ENCODE measurements at regions not wholly inside any gene's neighbourhood (a gene's known extent, or its start where the extent isn't known, plus 50 kb on each side); places are given as distances from the start of the nearest gene placed in this dataset.
"Not testable (repeated sequence)": the region's sequence is repeated elsewhere in the genome, so short reads cannot be mapped to it uniquely, and the experiment has no call there.

DNA sequence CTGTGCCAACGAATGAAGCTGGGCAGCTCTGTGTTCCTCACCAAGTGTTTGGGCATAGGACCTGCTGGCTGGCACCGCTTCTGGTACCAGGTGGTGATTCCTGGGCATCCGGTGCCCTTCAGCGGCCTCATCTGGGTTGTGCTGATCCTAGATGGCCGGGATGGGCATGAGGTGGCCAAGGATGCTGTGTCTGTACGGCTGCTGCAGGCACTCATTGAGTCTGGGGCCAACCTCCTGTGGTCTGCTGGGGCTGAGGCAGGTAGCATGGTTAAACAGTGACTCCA is 96.1 kb upstream of the PLEKHM1 start:
- ATAC-seq: not testable (repeated sequence)

DNA sequence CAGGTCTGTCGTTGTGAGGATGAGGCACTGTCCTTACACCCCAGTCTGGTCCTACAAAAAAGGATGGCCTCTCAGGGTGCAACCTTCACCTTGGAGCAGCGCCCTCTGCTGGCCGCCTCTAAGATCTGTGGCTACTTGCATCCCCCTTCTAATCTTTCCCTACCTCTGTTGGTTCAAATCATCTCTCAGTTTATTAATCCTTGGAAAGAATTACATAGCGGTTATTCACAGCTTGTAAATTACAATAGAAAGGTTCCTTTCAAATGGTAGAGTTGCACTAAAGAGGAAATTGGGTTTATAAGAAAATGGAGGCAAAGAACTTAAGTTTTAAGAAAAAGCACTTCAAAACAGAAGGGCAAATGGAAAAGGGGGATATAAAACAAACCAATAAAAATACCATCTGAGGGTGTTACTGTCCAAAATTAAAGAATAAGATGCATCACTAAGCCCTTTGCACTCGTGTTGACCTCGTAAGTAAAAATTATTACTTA is 102.0 kb upstream of the PLEKHM1 start:
- ATAC-seq: peak; percentile 83

GRCh38 chr17:45596347-45596746 is 105.8 kb upstream of the PLEKHM1 start:
- not testable (repeated sequence) for ATAC-seq

- ATAC-seq: peak; percentile 55
Observed at GRCh38 chr17:45600052-45601012, 109.8 kb upstream of the PLEKHM1 start.

- ATAC-seq: not testable (repeated sequence)
Observed at GRCh38 chr17:45601013-45601412, 110.5 kb upstream of the PLEKHM1 start.

- peak; percentile 43 for ATAC-seq
Observed at GRCh38 chr17:45601605-45602539, 111.4 kb upstream of the PLEKHM1 start.

DNA sequence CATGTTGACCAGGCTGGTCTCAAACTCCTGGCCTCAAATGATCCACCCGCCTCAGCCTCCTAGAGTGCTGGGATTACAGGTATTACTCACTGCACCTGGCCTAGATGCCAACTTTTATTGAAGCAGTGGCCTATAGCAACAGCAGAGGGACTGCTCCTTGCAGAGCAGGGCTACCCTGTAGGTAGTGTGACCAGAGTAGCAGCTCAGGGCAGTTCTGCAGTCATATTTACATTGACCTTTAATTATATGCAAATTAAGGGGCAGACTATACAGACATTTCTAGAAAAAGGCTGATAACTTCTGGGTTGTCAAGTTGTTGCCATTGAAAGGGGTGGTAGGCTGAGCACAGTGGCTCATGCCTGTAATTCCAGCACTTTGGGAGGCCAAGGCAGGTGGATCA is 115.2 kb upstream of the PLEKHM1 start:
- ATAC-seq: peak; percentile 68

GRCh38 chr17:45619984-45620405 is 129.5 kb upstream of the PLEKHM1 start:
- peak; percentile 96 for ATAC-seq

DNA sequence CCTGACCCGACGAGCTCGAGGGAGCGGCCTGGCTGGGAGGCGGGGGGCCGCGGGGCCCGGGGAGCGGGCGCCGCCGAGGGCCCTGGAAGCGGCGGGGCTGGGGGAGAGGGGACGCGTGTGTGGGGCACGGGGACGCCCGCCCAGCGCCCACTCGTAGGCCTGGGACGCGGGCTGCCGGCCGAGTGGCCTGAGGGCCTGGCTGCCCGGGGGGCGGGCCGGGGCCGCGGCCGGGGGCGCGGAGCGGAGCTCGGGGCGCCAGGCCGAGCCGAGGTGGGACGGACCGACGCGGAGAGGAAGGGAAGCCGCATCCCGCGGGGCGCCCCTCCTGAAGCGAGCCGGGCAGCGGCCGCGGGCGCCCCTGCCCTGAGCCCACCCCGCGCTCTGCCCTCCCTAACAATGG is 129.9 kb upstream of the PLEKHM1 start:
- ATAC-seq: peak; percentile 5

DNA sequence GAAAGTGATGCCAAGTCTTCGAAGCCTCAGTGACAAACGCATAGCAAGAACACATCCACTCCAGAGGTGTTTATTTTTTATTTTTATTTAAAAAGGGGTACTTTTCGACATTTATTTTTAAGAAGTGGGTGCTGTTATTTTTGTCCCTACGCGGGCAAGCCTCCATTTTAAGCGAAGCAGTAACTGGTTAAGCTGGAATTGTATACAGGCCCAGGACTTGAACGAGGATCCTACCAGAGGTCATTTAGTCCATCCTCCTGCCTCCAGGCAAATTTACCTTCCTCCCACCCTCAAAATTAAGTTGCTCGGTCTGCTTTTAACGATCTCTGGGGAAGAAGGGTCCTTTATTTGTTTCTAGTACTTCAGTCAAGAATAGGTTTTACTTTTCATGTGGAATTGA is 130.6 kb upstream of the PLEKHM1 start:
- ATAC-seq: peak; percentile 19

DNA sequence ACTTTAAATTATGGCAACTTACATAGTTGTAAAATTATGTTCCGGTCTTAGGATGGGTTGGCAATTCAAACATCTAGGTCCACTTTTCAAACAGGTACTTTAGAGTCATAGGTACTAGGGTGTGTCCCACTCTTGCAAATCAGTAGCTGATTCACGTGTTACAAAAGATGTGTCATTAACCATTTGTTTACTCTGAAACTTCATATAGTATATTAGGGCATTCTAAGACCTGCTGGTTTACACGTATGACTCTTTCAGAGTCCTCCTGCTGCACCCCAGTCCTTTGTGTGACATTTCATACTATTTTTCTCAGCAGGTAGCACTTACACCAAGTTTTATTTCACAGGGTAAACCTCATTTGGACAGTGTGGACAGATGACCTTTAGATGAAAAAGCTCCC is 131.8 kb upstream of the PLEKHM1 start:
- ATAC-seq: peak; percentile 86

GRCh38 chr17:45628019-45628418 is 137.5 kb upstream of the PLEKHM1 start:
- no peak for ATAC-seq

DNA sequence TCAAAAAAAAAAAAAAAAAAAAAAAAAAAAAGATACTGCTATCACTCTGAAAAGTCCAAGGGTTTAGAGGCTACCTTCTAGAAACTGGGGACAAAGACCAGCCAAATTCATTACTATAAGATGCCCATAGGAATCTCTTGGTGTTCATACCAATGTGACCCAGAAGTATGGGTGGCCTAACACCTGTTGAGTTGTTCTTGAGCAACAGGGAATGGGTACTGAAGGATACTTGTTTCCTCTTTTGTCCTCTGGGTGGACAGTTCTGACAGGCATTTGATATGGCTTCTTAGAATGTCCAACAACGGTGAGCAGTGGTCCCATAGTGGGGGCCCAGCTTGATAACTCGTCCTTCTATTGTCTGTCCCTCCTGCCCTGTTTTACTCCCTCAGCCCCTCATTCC is 141.4 kb upstream of the PLEKHM1 start:
- no peak for ATAC-seq

- ATAC-seq: peak; percentile 82
Observed at GRCh38 chr17:45639297-45639849, 144.7 kb upstream of the CRHR1 start.

- ATAC-seq: peak; percentile 67
Observed at GRCh38 chr17:45640141-45640850, 143.8 kb upstream of the CRHR1 start.

GRCh38 chr17:45641541-45641940 is 142.6 kb upstream of the CRHR1 start:
- peak; percentile 11 for ATAC-seq

GRCh38 chr17:45643591-45643990 is 140.5 kb upstream of the CRHR1 start:
- no peak for ATAC-seq

DNA sequence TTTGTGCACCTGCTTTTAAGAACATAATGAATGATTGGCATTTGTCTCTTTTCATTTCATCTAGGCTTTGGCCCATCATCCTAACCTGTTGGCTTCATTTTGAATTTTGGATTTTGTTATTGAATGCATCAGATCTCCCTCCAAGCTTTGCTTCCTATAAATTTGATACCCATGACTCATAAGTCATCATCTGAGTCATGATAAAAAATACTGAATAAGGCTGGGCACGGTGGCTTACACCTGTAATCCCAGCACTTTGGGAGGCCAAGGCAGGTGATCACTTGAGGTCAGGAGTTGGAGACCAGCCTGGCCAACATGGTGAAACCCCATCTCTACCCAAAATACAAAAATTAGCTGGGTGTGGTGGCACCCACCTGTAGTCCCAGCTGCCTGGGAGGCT is 139.5 kb upstream of the CRHR1 start:
- ATAC-seq: not testable (repeated sequence)

DNA sequence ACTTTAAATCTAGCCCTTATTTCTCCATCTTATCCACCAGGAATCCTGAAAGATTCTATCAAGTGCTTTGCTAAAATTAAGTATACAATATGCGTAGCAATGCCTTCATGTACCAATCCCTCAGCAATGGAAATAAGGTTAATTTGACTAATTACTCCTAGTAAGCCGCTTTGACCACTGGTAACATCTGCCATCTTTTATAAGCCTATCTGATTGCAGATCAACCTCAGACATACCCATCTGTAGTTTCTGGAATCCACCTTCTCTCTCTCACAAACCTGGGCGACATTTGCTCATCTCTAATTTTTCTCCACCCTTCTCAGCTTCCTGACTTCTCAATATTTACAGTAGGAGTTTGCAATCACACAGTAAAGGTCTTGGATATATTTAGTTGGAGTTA is 138.8 kb upstream of the CRHR1 start:
- no peak for ATAC-seq

- ATAC-seq: no peak
Observed at GRCh38 chr17:45646288-45646988, 137.7 kb upstream of the CRHR1 start.

- ATAC-seq: peak; percentile 44
Observed at GRCh38 chr17:45648642-45649041, 135.5 kb upstream of the CRHR1 start.

GRCh38 chr17:45649796-45650195 is 134.3 kb upstream of the CRHR1 start:
- ATAC-seq: no peak

Data from esophagus mucosa (tissue), 1 donor.